ENCODE measurements at regions not wholly inside any gene's neighbourhood (a gene's known extent, or its start where the extent isn't known, plus 50 kb on each side); places are given as distances from the start of the nearest gene placed in this dataset.

GRCh38 chr1:72433591-72433990 is 151.3 kb upstream of the NEGR1 start:
- TF ChIP-seq, protein P1, sequence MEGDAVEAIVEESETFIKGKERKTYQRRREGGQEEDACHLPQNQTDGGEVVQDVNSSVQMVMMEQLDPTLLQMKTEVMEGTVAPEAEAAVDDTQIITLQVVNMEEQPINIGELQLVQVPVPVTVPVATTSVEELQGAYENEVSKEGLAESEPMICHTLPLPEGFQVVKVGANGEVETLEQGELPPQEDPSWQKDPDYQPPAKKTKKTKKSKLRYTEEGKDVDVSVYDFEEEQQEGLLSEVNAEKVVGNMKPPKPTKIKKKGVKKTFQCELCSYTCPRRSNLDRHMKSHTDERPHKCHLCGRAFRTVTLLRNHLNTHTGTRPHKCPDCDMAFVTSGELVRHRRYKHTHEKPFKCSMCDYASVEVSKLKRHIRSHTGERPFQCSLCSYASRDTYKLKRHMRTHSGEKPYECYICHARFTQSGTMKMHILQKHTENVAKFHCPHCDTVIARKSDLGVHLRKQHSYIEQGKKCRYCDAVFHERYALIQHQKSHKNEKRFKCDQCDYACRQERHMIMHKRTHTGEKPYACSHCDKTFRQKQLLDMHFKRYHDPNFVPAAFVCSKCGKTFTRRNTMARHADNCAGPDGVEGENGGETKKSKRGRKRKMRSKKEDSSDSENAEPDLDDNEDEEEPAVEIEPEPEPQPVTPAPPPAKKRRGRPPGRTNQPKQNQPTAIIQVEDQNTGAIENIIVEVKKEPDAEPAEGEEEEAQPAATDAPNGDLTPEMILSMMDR (IDR thresholded peaks at IDR 0.05; ENCODE audit: poor library complexity, severe bottlenecking), result no peak
- TF ChIP-seq POLR2AphosphoS5 (IDR thresholded peaks at IDR 0.05) (no peak), REST (IDR thresholded peaks at IDR 0.05; ENCODE audit: borderline replicate concordance) (no peak), EZH2 (IDR thresholded peaks at IDR 0.05; ENCODE audit: borderline replicate concordance, insufficient read depth, low read length, poor library complexity, severe bottlenecking) (no peak)
